HUDEP-2 (cell line): ENCODE measurements at regions not wholly inside any gene's neighbourhood (a gene's known extent, or its start where the extent isn't known, plus 50 kb on each side); places are given as distances from the start of the nearest gene placed in this dataset.

Experiments
- DNase-seq, 76 experiments: peaks; one replicate each; lab custom pipeline; 2025; ENCODE audit not compliant: unreplicated experiment in 76 of 76; lab: John Stamatoyannopoulos, UW

- no peak for DNase-seq
Observed at GRCh38 chr3:72355168-72355567, 493.1 kb downstream of the SHQ1 start.

GRCh38 chr3:72354486-72354885, 493.8 kb downstream of the SHQ1 start:
- no peak for DNase-seq

GRCh38 chr3:72353236-72354128, 494.8 kb downstream of the SHQ1 start:
- DNase-seq, result no peak

- no peak for DNase-seq
Observed at GRCh38 chr3:72352176-72352575, 496.1 kb downstream of the SHQ1 start.

GRCh38 chr3:72351536-72351935, 496.7 kb downstream of the SHQ1 start:
- no peak for DNase-seq

- no peak for DNase-seq
Observed at GRCh38 chr3:72350761-72351505, 497.3 kb downstream of the SHQ1 start.

GRCh38 chr3:72348357-72348756, 499.9 kb downstream of the SHQ1 start:
- no peak for DNase-seq

- DNase-seq, result peak in 57 of 76 experiments; percentile 5 to 62 (median 31)
Observed at GRCh38 chr3:72347819-72348319, 500.4 kb downstream of the SHQ1 start.

- no peak for DNase-seq
Observed at GRCh38 chr3:72346526-72346926, 501.7 kb downstream of the SHQ1 start.

- no peak for DNase-seq
Observed at GRCh38 chr3:72345980-72346379, 502.3 kb downstream of the SHQ1 start.

- peak in 23 of 76 experiments; percentile 4 to 58 (median 24) for DNase-seq
Observed at GRCh38 chr3:72345237-72345878, 502.9 kb downstream of the SHQ1 start.

- DNase-seq, result peak in 2 of 76 experiments; percentile 10
Observed at GRCh38 chr3:72344647-72345046, 503.6 kb downstream of the SHQ1 start.

- DNase-seq, result no peak
Observed at GRCh38 chr3:72344236-72344635, 504.0 kb downstream of the SHQ1 start.

- no peak for DNase-seq
Observed at GRCh38 chr3:72343078-72343477, 505.2 kb downstream of the SHQ1 start.

- no peak for DNase-seq
Observed at GRCh38 chr3:72342450-72342849, 505.8 kb downstream of the SHQ1 start.

- DNase-seq, result no peak
Observed at GRCh38 chr3:72341920-72342319, 506.3 kb downstream of the SHQ1 start.

- no peak for DNase-seq
Observed at GRCh38 chr3:72341380-72341770, 506.9 kb downstream of the SHQ1 start.

- no peak for DNase-seq
Observed at GRCh38 chr3:72340476-72341379, 507.5 kb downstream of the SHQ1 start.

GRCh38 chr3:72340056-72340455, 508.2 kb downstream of the SHQ1 start:
- no peak for DNase-seq

- DNase-seq, result no peak
Observed at GRCh38 chr3:72339670-72340030, 508.6 kb downstream of the SHQ1 start.
